OCI-LY3 (cell line): ENCODE measurements at regions not wholly inside any gene's neighbourhood (a gene's known extent, or its start where the extent isn't known, plus 50 kb on each side); places are given as distances from the start of the nearest gene placed in this dataset.

ENCODE experiments used
- H2AFZ ChIP-seq: fragments of 200-600, 300-600 bp; shearing (Covaris generic); 2 replicates; pipeline ENCODE4 v1.6.0; 2014; ENCODE audit warnings: antibody characterized with exemption, low read depth, low read length
- H3K27ac ChIP-seq: fragments of 200-600, 300-600 bp; sonication (generic); 2 replicates; pipeline ENCODE4 v1.5.1; 2014; ENCODE audit warnings: mild to moderate bottlenecking, low read length, moderate library complexity, mixed read lengths
- H3K27me3 ChIP-seq: fragments of 200-600, 300-600 bp; sonication (generic); 2 replicates; pipeline ENCODE4 v1.6.1; 2014; ENCODE audit warnings: low read depth, low read length, mixed read lengths
- H3K36me3 ChIP-seq: fragments of 200-600, 300-600 bp; sonication (generic); replicated peaks from 2 replicates; pipeline ENCODE3; 2014; ENCODE audit warnings: low read depth, low read length, mixed read lengths
- H3K4me1 ChIP-seq: fragments of 300-600, 200-600 bp; sonication (generic); 2 replicates; pipeline ENCODE4 v1.6.1; 2014; ENCODE audit warnings: low read length, mixed read lengths
- H3K4me2 ChIP-seq: fragments of 200-600, 300-600 bp; sonication (generic); 2 replicates; pipeline ENCODE4 v1.6.1; 2014; ENCODE audit warnings: low read length, mixed read lengths
- H3K4me3 ChIP-seq: fragments of 300-600, 200-600 bp; sonication (generic); 2 replicates; pipeline ENCODE4 v1.5.1; 2014; ENCODE audit warnings: antibody characterized with exemption, mild to moderate bottlenecking, low read length, moderate library complexity
- H3K79me2 ChIP-seq: fragments of 300-600, 200-600 bp; shearing (Covaris generic); 2 replicates; pipeline ENCODE4 v1.6.1; 2014; ENCODE audit warnings: mild to moderate bottlenecking, low read length, mixed read lengths
- H3K9ac ChIP-seq: fragments of 300-600, 200-600 bp; shearing (Covaris generic); 2 replicates; pipeline ENCODE4 v1.6.0; 2014; ENCODE audit warnings: mild to moderate bottlenecking, low read length, moderate library complexity
- H3K9me3 ChIP-seq: fragments of 200-600, 300-600 bp; shearing (Covaris generic); 2 replicates; pipeline ENCODE4 v1.6.1; 2014; ENCODE audit warnings: low read length, mixed read lengths; ENCODE audit not compliant: insufficient read depth
- H4K20me1 ChIP-seq: fragments of 200-600, 300-600 bp; sonication (generic); 2 replicates; pipeline ENCODE4 v1.6.1; 2016; ENCODE audit warnings: low read length, mixed read lengths; ENCODE audit not compliant: insufficient read depth
- CTCF ChIP-seq: fragments of 200-600, 300-600 bp; sonication (generic); IDR thresholded peaks from 2 replicates; pipeline ENCODE4 v1.5.1; 2014; ENCODE audit warnings: antibody characterized with exemption, low read length, low read depth
- EZH2phosphoT487 ChIP-seq: fragments of 200-600 bp; shearing (Covaris generic); IDR thresholded peaks from 2 replicates; pipeline ENCODE4 v1.6.1; 2018; ENCODE audit warnings: antibody characterized with exemption, mixed run types, low read depth

DNA sequence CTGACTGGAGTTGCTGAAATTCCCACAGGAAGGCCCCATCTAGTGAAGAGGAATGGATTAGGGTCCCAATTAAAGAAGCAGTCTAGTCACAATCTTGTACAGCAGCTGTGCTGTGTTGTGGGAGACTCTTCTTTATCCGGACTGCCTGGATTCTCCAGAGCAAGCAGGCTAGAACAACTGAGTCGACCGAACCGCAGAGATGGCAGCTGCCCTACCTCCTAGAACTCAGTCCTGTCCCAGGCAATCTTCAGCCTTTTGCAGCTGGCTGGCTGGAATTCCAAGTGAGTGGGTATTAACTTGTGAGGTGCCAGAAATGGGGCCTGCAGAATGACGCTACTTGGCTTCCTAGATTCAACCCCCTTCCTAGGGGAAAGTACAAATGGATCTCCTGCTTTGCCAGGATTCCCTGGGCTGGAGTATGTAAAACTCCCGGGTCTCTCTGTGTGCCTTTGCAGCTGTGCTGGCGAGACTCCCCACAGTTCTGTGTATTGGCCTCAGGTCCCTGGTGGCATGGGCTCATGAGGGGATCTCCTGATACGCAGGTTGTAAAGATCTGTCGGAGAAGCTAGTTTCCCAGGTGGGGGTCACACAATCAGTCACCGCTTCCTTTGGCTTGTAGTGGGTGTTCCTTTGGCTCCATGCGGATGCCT, 1952.6 kb upstream of the LRRTM1 start:
- no peaks in the 10 kb centered on the region for H3K79me2 ChIP-seq
- H3K9me3 ChIP-seq: no peaks in the 10 kb centered on the region
- TF ChIP-seq CTCF: no peak
- TF ChIP-seq EZH2phosphoT487: no peak
- no peak overlapping the region for H3K27ac ChIP-seq
- no peak overlapping the region for H3K4me3 ChIP-seq
- H3K9ac ChIP-seq: no peak overlapping the region
- no peaks in the 10 kb centered on the region for H3K4me1 ChIP-seq
- H2AFZ ChIP-seq: no peak overlapping the region
- no peaks in the 10 kb centered on the region for H4K20me1 ChIP-seq
- no peak overlapping the region for H3K4me2 ChIP-seq
- H3K27me3 ChIP-seq: no peaks in the 10 kb centered on the region
- H3K36me3 ChIP-seq: no peaks in the 10 kb centered on the region

GRCh38 chr2:82256288-82256687, 1951.7 kb upstream of the LRRTM1 start:
- Histone ChIP-seq H3K27ac (no peak overlapping the region), H3K4me2 (no peak overlapping the region), H3K27me3 (no peaks in the 10 kb centered on the region), H3K4me3 (no peak overlapping the region), H3K36me3 (no peaks in the 10 kb centered on the region), H4K20me1 (no peaks in the 10 kb centered on the region), H3K79me2 (no peaks in the 10 kb centered on the region), H3K4me1 (no peaks in the 10 kb centered on the region), H3K9me3 (no peaks in the 10 kb centered on the region), H3K9ac (no peak overlapping the region), H2AFZ (no peak overlapping the region)
- TF ChIP-seq EZH2phosphoT487: no peak
- no peak for TF ChIP-seq CTCF

- H3K4me1 ChIP-seq: no peaks in the 10 kb centered on the region
- H3K4me2 ChIP-seq: no peak overlapping the region
- no peaks in the 10 kb centered on the region for H3K27me3 ChIP-seq
- TF ChIP-seq CTCF: no peak
- no peak for TF ChIP-seq EZH2phosphoT487
- no peaks in the 10 kb centered on the region for H3K36me3 ChIP-seq
- no peak overlapping the region for H3K4me3 ChIP-seq
- H2AFZ ChIP-seq: no peak overlapping the region
- no peak overlapping the region for H3K27ac ChIP-seq
- H3K79me2 ChIP-seq: no peaks in the 10 kb centered on the region
- no peaks in the 10 kb centered on the region for H3K9me3 ChIP-seq
- H3K9ac ChIP-seq: no peak overlapping the region
- no peaks in the 10 kb centered on the region for H4K20me1 ChIP-seq
These were observed 1950.2 kb upstream of the LRRTM1 start for GRCh38 chr2:82254728-82255127.

GRCh38 chr2:82246220-82246775, 1941.7 kb upstream of the LRRTM1 start:
- H3K4me1 ChIP-seq: no peaks in the 10 kb centered on the region
- H3K4me2 ChIP-seq: no peak overlapping the region
- no peaks in the 10 kb centered on the region for H3K79me2 ChIP-seq
- H4K20me1 ChIP-seq: no peaks in the 10 kb centered on the region
- H3K9me3 ChIP-seq: no peaks in the 10 kb centered on the region
- no peak overlapping the region for H3K9ac ChIP-seq
- H3K4me3 ChIP-seq: no peak overlapping the region
- TF ChIP-seq CTCF: no peak
- TF ChIP-seq EZH2phosphoT487: no peak
- no peak overlapping the region for H3K27ac ChIP-seq
- no peaks in the 10 kb centered on the region for H3K27me3 ChIP-seq
- no peaks in the 10 kb centered on the region for H3K36me3 ChIP-seq
- no peak overlapping the region for H2AFZ ChIP-seq
